ENCODE measurements at regions not wholly inside any gene's neighbourhood (a gene's known extent, or its start where the extent isn't known, plus 50 kb on each side); places are given as distances from the start of the nearest gene placed in this dataset.

DNA sequence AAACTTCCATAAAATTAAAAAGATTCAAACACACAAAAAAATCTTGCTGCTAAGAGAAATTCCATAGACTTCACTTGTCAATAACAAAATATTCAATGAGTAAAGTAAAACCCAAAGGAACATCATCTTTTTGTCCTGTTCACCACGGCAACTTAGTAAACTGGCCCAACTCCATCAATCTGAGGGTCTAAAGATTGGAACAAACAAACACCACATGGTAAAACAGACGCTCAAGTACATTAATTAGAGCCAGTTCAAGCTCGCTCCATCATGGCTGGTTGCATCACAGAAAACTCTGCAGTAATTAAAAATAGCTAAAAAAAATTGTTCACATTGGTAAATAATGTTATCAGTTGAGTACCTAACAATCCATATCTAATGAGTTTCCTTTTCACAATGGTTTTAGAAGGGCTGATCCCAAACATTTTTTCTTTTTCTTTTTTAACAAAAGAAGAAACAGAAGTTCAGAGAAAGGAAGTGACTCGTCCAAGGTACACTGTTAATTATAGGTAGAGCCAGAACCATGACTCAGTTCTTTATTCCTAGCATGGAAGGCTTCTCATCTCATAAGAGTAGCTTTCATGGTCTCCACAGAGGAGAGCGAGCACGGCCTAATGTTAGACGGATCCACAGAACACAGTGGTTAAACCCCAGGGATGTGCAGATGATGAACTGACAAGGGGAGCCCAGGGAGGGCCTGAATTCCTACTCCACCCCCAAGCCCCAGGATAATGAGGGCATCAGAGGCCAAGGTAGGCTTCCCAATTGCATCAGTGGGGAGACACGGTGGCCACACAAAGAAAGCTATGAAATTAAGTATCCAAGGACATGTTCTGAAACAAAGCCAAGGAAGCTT lies 79.2 kb upstream of the ARHGEF3 start:
- no peak for DNase-seq
- H3K27me3 ChIP-seq = no peaks in the 10 kb centered on the region
- H3K27ac ChIP-seq = no peak overlapping the region
- intact Hi-C loops (cut with DNase I; ENCODE audit: low total_unique reads) = no loop called here
- H3K4me3 ChIP-seq = no peak overlapping the region
- TF ChIP-seq, protein P1, sequence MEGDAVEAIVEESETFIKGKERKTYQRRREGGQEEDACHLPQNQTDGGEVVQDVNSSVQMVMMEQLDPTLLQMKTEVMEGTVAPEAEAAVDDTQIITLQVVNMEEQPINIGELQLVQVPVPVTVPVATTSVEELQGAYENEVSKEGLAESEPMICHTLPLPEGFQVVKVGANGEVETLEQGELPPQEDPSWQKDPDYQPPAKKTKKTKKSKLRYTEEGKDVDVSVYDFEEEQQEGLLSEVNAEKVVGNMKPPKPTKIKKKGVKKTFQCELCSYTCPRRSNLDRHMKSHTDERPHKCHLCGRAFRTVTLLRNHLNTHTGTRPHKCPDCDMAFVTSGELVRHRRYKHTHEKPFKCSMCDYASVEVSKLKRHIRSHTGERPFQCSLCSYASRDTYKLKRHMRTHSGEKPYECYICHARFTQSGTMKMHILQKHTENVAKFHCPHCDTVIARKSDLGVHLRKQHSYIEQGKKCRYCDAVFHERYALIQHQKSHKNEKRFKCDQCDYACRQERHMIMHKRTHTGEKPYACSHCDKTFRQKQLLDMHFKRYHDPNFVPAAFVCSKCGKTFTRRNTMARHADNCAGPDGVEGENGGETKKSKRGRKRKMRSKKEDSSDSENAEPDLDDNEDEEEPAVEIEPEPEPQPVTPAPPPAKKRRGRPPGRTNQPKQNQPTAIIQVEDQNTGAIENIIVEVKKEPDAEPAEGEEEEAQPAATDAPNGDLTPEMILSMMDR (IDR thresholded peaks at IDR 0.05) = no peak
- TF ChIP-seq POLR2A (IDR thresholded peaks at IDR 0.05) = no peak
- TF ChIP-seq EP300 (IDR thresholded peaks at IDR 0.05) = no peak
- no peak for TF ChIP-seq POLR2AphosphoS5 (IDR thresholded peaks at IDR 0.05)
- H3K4me1 ChIP-seq = peaks cover 0 to 16% (median 4%) of the 10 kb centered on the region in 4 donors
- WGBS, 5 donors = 81 to 86% (median 85%) methylated on average over 8 of the region's 8 CpGs
- no peaks in the 10 kb centered on the region for H3K36me3 ChIP-seq
- H3K9me3 ChIP-seq = no peaks in the 10 kb centered on the region

DNA sequence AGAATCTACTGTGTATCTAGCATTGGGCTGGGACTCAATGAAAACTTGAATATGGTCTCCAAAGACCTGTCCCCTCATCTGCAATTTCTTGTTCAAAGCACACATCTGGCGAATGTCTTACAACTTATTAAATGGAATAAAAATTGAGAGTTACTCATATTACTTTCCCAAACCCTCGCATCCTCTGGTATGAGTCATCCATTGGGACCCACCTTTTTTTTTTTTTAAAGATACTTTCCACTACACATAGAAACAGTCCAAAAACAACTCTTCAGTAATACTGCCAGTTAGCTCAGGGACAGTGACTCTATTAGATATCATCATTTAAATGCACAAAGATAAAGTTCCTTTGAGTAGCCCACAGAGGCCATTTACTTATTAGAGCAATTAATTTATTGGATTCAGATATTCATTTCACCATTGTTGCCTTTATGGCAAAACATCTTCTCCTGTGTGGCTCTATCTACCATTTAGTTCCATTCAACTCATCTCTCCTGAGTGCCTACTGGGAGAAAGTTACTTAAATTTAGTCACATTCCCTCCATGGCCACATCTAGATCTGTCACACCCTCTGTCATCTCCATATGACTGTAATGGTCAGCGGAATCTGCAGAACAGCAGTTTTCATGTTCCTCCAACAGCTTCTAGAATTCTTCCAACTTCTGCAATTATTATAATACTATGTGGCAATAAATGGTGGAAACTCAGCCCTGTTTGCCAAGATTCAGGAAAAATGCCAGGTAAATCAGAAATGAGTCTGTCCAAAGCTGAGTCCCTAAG lies 77.9 kb upstream of the ARHGEF3 start:
- WGBS, 5 donors = 47 to 90% (median 56%) methylated on average over 3 of the region's 3 CpGs
- intact Hi-C loops (cut with DNase I; ENCODE audit: low total_unique reads) = no loop called here

DNA sequence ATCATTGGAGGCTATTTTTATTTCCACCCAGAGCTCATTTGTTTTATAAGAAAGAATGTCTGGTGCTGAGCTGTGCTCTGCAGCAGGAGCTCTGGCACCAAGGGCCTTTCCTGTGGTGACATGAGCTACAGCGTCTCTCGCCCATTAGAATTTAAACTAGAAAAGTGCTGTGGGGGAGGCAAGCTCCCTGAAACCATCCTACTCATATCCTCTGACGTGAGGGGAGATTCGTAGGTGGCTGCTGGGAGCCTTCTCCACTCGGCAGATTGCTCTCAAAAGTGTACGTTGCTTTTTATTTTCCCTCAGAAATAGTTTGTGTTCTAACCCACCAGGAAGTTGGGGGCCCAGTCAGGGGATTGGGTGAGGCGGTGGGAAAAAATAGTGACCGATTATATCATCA lies 76.3 kb upstream of the ARHGEF3 start:
- intact Hi-C loops (cut with DNase I; ENCODE audit: low total_unique reads) = no loop called here
- Histone ChIP-seq H3K9me3 (no peaks in the 10 kb centered on the region), H3K36me3 (no peaks in the 10 kb centered on the region), H3K27ac (peak overlapping the region in 1 of 5 donors; percentile 34), H3K27me3 (no peaks in the 10 kb centered on the region), H3K4me1 (peaks cover 0 to 38% (median 7%) of the 10 kb centered on the region in 4 donors), H3K4me3 (no peak overlapping the region)
- TF ChIP-seq, protein P1 (IDR thresholded peaks at IDR 0.05) = no peak
- TF ChIP-seq POLR2A (IDR thresholded peaks at IDR 0.05) (no peak), EP300 (IDR thresholded peaks at IDR 0.05) (no peak), POLR2AphosphoS5 (IDR thresholded peaks at IDR 0.05) (no peak)
- peak in 1 of 2 donors; percentile 69 for DNase-seq
- WGBS, 5 donors = 49 to 81% (median 52%) methylated on average over 8 of the region's 8 CpGs

More for the DNA sequence above, 77.9 kb upstream of the ARHGEF3 start:
- Histone ChIP-seq H3K4me3 (no peak overlapping the region), H3K36me3 (no peaks in the 10 kb centered on the region), H3K9me3 (no peaks in the 10 kb centered on the region), H3K27me3 (no peaks in the 10 kb centered on the region), H3K27ac (no peak overlapping the region), H3K4me1 (peaks cover 0 to 26% (median 5%) of the 10 kb centered on the region in 4 donors)
- TF ChIP-seq, protein P1 (IDR thresholded peaks at IDR 0.05) = no peak
- TF ChIP-seq POLR2AphosphoS5 (IDR thresholded peaks at IDR 0.05) = no peak
- TF ChIP-seq POLR2A (IDR thresholded peaks at IDR 0.05) = no peak
- TF ChIP-seq EP300 (IDR thresholded peaks at IDR 0.05) = no peak
- no peak for DNase-seq

DNA sequence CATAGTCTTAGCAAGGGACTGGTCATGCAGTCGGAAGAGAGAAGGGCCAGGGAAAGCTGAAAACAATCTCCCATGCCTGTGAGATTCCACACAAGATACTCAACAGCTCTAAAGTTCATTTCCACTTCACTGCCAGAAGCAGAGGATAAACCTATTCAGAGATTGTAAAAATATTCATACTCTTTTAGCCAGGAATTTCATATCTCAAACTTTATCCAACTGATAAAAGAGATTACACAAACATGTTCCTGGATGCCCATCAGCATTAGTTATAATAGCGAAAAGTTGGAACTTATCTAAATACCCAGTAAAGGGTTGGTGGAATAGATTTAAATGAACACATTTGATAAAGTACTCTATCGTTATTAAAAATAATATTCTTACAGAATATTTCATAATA lies 75.2 kb upstream of the ARHGEF3 start:
- TF ChIP-seq POLR2A (IDR thresholded peaks at IDR 0.05) (no peak), POLR2AphosphoS5 (IDR thresholded peaks at IDR 0.05) (no peak), EP300 (IDR thresholded peaks at IDR 0.05) (no peak)
- TF ChIP-seq, protein P1 (IDR thresholded peaks at IDR 0.05) = no peak
- WGBS, 5 donors = 46 to 75% (median 62%) methylated on average over 2 to 3 of the region's 3 CpGs
- no peak overlapping the region for H3K4me3 ChIP-seq
- no peaks in the 10 kb centered on the region for H3K9me3 ChIP-seq
- intact Hi-C loops (cut with DNase I; ENCODE audit: low total_unique reads) = no loop called here
- DNase-seq = no peak
- H3K36me3 ChIP-seq = no peaks in the 10 kb centered on the region
- H3K27me3 ChIP-seq = no peaks in the 10 kb centered on the region
- H3K4me1 ChIP-seq = peaks cover 0 to 38% (median 7%) of the 10 kb centered on the region in 4 donors
- no peak overlapping the region for H3K27ac ChIP-seq

Measured in stomach (tissue), 8 donors.